CD8-positive, alpha-beta memory T cell (primary cell): ENCODE measurements at regions not wholly inside any gene's neighbourhood (a gene's known extent, or its start where the extent isn't known, plus 50 kb on each side); places are given as distances from the start of the nearest gene placed in this dataset.

Experiments used
- CTCF ChIA-PET: fragments of 350-600 bp; sonication (Branson Sonifier 250); formaldehyde crosslinking; loops from one replicate; lab custom pipeline; 2021; ENCODE audit warnings: antibody characterized with exemption; lab: Charles Lee
- POLR2A ChIA-PET: fragments of 350-600 bp; sonication (Branson Sonifier 250); formaldehyde crosslinking; loops from one replicate; lab custom pipeline; 2021; ENCODE audit warnings: antibody characterized with exemption; lab: Charles Lee
- DNase-seq, 5 donors: peaks; one replicate each; pipeline versions ENCODE4 v3.0.0 to v3.0.0-alpha.2; 2020 to 2022; ENCODE audit warnings: mixed read lengths in 1 of 5
- H3K27ac ChIP-seq: one replicate; pipeline ENCODE4 v1.7.0; 2013; ENCODE audit warnings: low read depth, mild to moderate bottlenecking, low read length, moderate library complexity
- H3K27me3 ChIP-seq: 2 replicates; pipeline ENCODE4 v1.7.0; 2013; ENCODE audit warnings: low read length, mild to moderate bottlenecking; ENCODE audit not compliant: insufficient read depth, poor library complexity, severe bottlenecking
- H3K36me3 ChIP-seq: 2 replicates; pipeline ENCODE4 v1.7.0; 2013; ENCODE audit warnings: mild to moderate bottlenecking, low read length, moderate library complexity; ENCODE audit not compliant: insufficient read depth
- H3K4me1 ChIP-seq: 2 replicates; pipeline ENCODE4 v1.7.0; 2013; ENCODE audit warnings: mild to moderate bottlenecking, low read length, moderate library complexity; ENCODE audit not compliant: insufficient read depth
- H3K4me3 ChIP-seq: 2 replicates; pipeline ENCODE4 v1.7.0; 2013; ENCODE audit warnings: mild to moderate bottlenecking, low read length
- H3K9me3 ChIP-seq: 2 replicates; pipeline ENCODE4 v1.7.0; 2013; ENCODE audit warnings: mild to moderate bottlenecking, low read length
- H3K27ac Mint-ChIP-seq, 8 donors: one replicate each; pipeline ENCODE4 v1.8.0; 2020 to 2021; ENCODE audit warnings: mixed read lengths in 8 of 8, mild to moderate bottlenecking in 6 of 8, inconsistent platforms in 3 of 8, moderate library complexity in 3 of 8
- H3K27me3 Mint-ChIP-seq, 2 donors: one replicate each; pipeline ENCODE4 v1.8.0; 2020 to 2021; ENCODE audit warnings: mixed read lengths in 2 of 2, mild to moderate bottlenecking in 1 of 2, moderate library complexity in 1 of 2
- H3K36me3 Mint-ChIP-seq, 3 donors: one replicate each; pipeline ENCODE4 v1.8.0; 2020 to 2021; ENCODE audit warnings: mixed read lengths in 3 of 3, inconsistent platforms in 1 of 3, mild to moderate bottlenecking in 1 of 3
- H3K4me1 Mint-ChIP-seq, 3 donors: one replicate each; pipeline ENCODE4 v1.8.0; 2020 to 2021; ENCODE audit warnings: mixed read lengths in 3 of 3, inconsistent platforms in 1 of 3, mild to moderate bottlenecking in 1 of 3
- H3K4me3 Mint-ChIP-seq, 7 donors: one replicate each; pipeline ENCODE4 v1.8.0; 2020 to 2021; ENCODE audit warnings: mixed read lengths in 7 of 7, mild to moderate bottlenecking in 6 of 7, moderate library complexity in 4 of 7, inconsistent platforms in 2 of 7
- H3K9me3 Mint-ChIP-seq, 5 donors: one replicate each; pipeline ENCODE4 v1.8.0; 2020 to 2022; ENCODE audit warnings: mixed read lengths in 5 of 5, mild to moderate bottlenecking in 3 of 5, moderate library complexity in 2 of 5, inconsistent platforms in 1 of 5

DNA sequence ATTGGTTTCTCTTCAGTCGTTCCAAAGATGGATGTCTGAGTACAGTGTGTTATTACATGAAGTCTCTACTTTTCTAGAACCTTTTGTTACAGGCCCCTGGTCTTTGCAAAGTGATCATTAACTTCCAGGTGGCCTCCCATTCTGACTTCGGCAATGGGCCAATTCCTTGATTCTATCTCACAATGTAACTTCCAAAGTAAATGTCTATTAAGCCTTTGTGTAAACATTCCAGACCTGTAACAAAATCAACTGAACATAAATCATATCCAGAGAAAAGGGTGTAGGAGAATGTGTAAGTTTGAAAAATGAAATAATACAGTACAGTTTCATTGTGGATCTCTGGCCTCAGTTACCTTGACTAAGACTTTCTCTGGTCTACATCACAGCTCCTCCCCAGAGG is 187.8 kb upstream of the JAG1 start:
- no peaks in the 10 kb centered on the region for H3K27me3 ChIP-seq
- no peak overlapping the region for H3K27ac ChIP-seq
- DNase-seq = no peak
- H3K4me3 ChIP-seq = no peak overlapping the region
- H3K4me1 ChIP-seq = no peaks in the 10 kb centered on the region
- H3K36me3 ChIP-seq = no peaks in the 10 kb centered on the region
- Mint-ChIP-seq H3K4me1 (no peaks in the 10 kb centered on the region), H3K4me3 (no peak overlapping the region), H3K27me3 (peaks cover 0 to 2% of the 10 kb centered on the region in 2 donors), H3K27ac (no peak overlapping the region), H3K36me3 (no peaks in the 10 kb centered on the region), H3K9me3 (peaks cover 0 to 7% (median 3%) of the 10 kb centered on the region in 5 donors)
- H3K9me3 ChIP-seq = no peaks in the 10 kb centered on the region
- ChIA-PET POLR2A (no interaction called here), CTCF (no interaction called here)

DNA sequence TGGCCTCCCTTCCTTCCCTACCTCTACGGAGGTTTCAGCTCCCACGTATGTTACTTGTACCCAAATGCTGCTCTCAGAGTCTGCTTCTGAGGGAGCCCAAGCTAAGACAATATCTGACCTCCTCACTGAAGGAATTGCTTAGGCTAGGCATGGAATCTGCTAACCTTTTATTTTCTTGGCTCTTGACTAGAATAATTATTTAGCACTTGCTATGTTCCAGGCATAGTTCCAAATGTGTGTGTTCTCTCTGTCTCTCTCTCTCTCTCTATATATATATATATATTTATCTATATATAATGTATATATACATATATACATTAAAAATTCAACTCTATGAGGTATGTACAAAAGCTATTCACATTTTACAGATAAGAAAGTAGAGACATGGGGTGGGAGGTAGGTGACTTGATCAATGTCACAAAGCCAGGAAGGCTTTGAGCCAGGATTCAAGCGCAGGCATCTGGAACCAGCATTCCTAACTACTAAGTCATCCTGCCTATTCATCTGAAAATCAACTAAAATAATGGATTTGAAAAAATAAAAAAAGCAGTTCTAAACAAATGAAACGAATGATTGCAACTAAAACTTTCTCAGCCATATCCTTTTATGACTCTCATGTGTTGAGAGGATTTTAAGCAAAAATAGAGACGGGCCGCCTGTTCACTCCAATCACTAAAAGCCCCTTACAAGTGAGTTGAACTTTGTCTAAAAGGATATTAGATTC is 189.7 kb upstream of the JAG1 start:
- H3K27ac ChIP-seq = no peak overlapping the region
- no peak overlapping the region for H3K4me3 ChIP-seq
- H3K36me3 ChIP-seq = no peaks in the 10 kb centered on the region
- H3K9me3 ChIP-seq = no peaks in the 10 kb centered on the region
- DNase-seq = no peak
- H3K4me1 ChIP-seq = no peaks in the 10 kb centered on the region
- Mint-ChIP-seq H3K4me3 (no peak overlapping the region), H3K9me3 (peaks cover 0 to 4% (median 0%) of the 10 kb centered on the region in 5 donors), H3K27me3 (peaks cover 0 to 2% of the 10 kb centered on the region in 2 donors), H3K27ac (no peak overlapping the region), H3K4me1 (no peaks in the 10 kb centered on the region), H3K36me3 (no peaks in the 10 kb centered on the region)
- CTCF ChIA-PET = no interaction called here
- POLR2A ChIA-PET = no interaction called here
- no peaks in the 10 kb centered on the region for H3K27me3 ChIP-seq

DNA sequence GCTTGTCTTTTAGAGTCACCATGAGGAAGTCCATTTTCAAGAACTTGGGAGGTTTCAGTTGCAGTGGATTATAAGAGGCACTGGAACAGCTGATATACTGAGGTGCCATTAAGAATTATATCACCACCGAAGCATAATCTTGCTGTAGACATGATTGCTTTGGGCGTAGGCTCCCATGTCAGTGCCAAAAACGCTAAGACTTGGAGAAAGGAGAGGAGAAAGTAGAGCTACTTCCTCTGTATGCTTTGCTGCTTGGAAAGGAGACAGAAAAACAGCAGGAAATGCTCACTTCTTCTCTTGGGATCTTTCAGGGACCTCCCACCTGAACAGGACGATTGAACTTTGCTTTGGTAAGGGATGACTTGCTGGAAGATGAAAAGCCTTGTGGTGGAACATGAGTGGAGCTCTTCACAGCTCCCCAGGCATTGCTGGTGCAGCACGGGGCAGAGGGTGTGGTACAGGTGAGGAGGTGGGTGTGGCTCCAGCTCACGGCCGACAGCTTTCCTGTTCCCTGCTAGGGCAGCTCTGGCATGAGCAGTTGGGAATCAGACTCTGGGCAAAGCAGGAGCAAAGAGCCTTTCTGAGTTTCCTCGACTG is 190.4 kb upstream of the JAG1 start:
- H3K36me3 ChIP-seq = no peaks in the 10 kb centered on the region
- H3K4me1 ChIP-seq = no peaks in the 10 kb centered on the region
- CTCF ChIA-PET = no interaction called here
- no peak for DNase-seq
- no peak overlapping the region for H3K4me3 ChIP-seq
- H3K27me3 Mint-ChIP-seq = peaks cover 0 to 2% of the 10 kb centered on the region in 2 donors
- H3K27ac Mint-ChIP-seq = no peak overlapping the region
- no peaks in the 10 kb centered on the region for H3K9me3 ChIP-seq
- no peaks in the 10 kb centered on the region for H3K36me3 Mint-ChIP-seq
- no peaks in the 10 kb centered on the region for H3K4me1 Mint-ChIP-seq
- no peak overlapping the region for H3K27ac ChIP-seq
- POLR2A ChIA-PET = no interaction called here
- peaks cover 0 to 3% (median 0%) of the 10 kb centered on the region in 5 donors for H3K9me3 Mint-ChIP-seq
- no peaks in the 10 kb centered on the region for H3K27me3 ChIP-seq
- no peak overlapping the region for H3K4me3 Mint-ChIP-seq

DNA sequence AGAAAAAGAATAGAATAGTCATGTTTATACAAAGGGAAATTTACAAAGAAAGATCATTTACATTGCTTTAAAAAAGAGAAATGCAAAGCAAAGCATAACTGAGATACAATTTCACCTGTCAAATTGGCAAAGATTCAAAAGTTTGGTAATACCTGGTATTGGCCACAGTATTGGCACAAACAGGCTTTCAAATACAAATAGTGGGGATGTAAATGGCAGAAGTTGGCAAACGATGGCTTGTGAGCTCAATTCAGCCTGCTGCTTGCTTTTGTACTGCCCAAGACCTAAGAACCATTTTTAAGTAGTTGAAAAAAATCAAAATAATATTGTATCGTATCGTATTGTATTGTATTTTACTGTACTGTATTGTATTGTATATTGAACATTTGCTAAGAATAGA is 194.5 kb upstream of the JAG1 start:
- Mint-ChIP-seq H3K4me1 (no peaks in the 10 kb centered on the region), H3K27ac (no peak overlapping the region), H3K27me3 (peaks cover 0 to 2% of the 10 kb centered on the region in 2 donors), H3K9me3 (peaks cover 0 to 2% (median 0%) of the 10 kb centered on the region in 5 donors), H3K4me3 (no peak overlapping the region), H3K36me3 (no peaks in the 10 kb centered on the region)
- H3K4me1 ChIP-seq = no peaks in the 10 kb centered on the region
- no peaks in the 10 kb centered on the region for H3K27me3 ChIP-seq
- POLR2A ChIA-PET = no interaction called here
- DNase-seq = no peak
- no peaks in the 10 kb centered on the region for H3K36me3 ChIP-seq
- no peaks in the 10 kb centered on the region for H3K9me3 ChIP-seq
- no peak overlapping the region for H3K4me3 ChIP-seq
- CTCF ChIA-PET = no interaction called here
- no peak overlapping the region for H3K27ac ChIP-seq

DNA sequence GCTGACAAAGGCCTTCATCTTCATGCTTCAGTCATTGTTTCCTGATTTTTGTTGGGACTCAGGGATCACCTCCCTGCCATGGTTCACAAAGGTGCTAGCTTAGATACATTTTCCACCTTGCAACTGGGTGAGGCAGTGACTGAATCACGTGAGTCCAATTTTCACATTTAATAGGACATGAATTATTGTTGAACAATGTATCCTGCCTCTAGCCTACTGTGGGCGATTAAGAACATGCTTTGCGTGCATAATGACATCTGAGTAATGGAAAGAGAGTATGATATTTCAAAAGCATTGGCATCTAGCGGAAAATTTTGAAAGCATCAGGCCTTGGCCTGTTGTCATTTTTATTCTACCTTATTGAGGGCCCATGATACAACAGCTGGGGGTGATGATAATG is 199.2 kb upstream of the JAG1 start:
- Mint-ChIP-seq H3K9me3 (peaks cover 0 to 7% (median 0%) of the 10 kb centered on the region in 5 donors), H3K4me3 (no peak overlapping the region), H3K27ac (peak overlapping the region in 1 of 8 donors; percentile 25), H3K4me1 (no peaks in the 10 kb centered on the region), H3K36me3 (no peaks in the 10 kb centered on the region), H3K27me3 (peaks cover 0 to 2% of the 10 kb centered on the region in 2 donors)
- H3K4me3 ChIP-seq = no peak overlapping the region
- POLR2A ChIA-PET = no interaction called here
- DNase-seq = no peak
- H3K9me3 ChIP-seq = no peaks in the 10 kb centered on the region
- no peaks in the 10 kb centered on the region for H3K27me3 ChIP-seq
- CTCF ChIA-PET = no interaction called here
- no peaks in the 10 kb centered on the region for H3K36me3 ChIP-seq
- H3K4me1 ChIP-seq = no peaks in the 10 kb centered on the region
- no peak overlapping the region for H3K27ac ChIP-seq

DNA sequence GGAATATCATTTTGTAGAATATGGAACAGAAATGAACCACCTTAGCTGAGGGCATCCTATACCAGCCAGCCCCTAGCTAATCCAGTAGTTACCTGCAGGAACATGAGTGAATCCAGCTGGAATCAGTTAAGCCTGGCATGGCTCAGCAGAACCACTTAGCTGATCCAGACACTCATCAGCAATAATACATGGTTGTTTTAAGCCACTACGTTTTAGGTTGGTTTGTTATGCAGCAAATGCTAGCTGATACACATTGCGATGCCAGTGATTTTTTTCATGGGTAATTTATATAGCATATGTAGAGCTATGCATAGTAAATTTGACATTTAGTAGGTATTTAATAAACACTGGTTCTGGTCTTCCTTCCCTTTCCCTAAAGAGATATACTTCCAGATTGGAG is 201.9 kb upstream of the JAG1 start:
- no peaks in the 10 kb centered on the region for H3K36me3 ChIP-seq
- no peaks in the 10 kb centered on the region for H3K9me3 ChIP-seq
- Mint-ChIP-seq H3K9me3 (peaks cover 0 to 11% (median 3%) of the 10 kb centered on the region in 5 donors), H3K27me3 (peaks cover 0 to 1% of the 10 kb centered on the region in 2 donors), H3K36me3 (no peaks in the 10 kb centered on the region), H3K4me3 (no peak overlapping the region), H3K4me1 (no peaks in the 10 kb centered on the region), H3K27ac (no peak overlapping the region)
- H3K4me3 ChIP-seq = no peak overlapping the region
- H3K27me3 ChIP-seq = no peaks in the 10 kb centered on the region
- CTCF ChIA-PET = no interaction called here
- no peak for DNase-seq
- POLR2A ChIA-PET = no interaction called here
- H3K27ac ChIP-seq = no peak overlapping the region
- no peaks in the 10 kb centered on the region for H3K4me1 ChIP-seq

DNA sequence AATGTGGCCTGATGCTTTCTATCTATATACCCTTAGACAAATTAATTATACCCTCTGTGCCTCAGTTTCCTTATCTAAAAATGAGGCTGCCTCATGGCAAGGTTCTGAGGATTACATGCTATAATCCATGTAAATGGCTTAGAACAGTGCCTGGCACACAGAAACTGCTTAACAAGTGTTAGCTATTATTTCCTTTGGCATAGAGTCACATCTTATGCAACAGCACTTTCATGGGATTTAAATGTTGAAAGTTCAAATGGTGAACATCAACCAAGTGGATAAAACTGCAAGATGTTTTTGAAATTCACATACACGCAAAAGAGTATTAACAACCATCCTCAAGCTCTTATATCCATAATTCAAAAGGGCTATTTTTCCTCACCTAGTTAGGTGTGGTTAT is 202.8 kb upstream of the JAG1 start:
- peaks cover 0 to 11% (median 3%) of the 10 kb centered on the region in 5 donors for H3K9me3 Mint-ChIP-seq
- POLR2A ChIA-PET = no interaction called here

DNA sequence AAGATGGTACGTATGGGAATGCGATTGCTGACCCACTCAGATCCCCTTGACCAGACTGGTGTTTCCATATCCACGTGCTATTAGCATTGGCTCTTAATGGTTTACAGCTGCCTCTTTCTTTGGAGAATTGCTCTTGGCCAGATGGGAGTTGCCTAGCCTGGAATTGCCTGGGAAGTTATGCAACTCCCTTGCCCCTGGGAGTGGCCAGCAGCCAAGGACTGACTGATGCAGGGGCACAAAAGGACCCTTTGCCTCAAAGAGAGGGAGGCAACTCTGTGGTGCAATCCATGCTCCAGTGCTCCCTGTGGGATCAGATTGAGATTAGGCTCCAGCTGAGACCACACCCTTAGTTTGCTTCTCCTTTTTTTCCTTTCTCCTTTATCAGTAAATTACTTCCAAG is 203.5 kb upstream of the JAG1 start:
- Mint-ChIP-seq H3K27me3 (no peaks in the 10 kb centered on the region), H3K4me1 (no peaks in the 10 kb centered on the region), H3K9me3 (peaks cover 0 to 11% (median 3%) of the 10 kb centered on the region in 5 donors), H3K27ac (no peak overlapping the region), H3K36me3 (no peaks in the 10 kb centered on the region), H3K4me3 (no peak overlapping the region)
- no peaks in the 10 kb centered on the region for H3K36me3 ChIP-seq
- no peak overlapping the region for H3K4me3 ChIP-seq
- no peaks in the 10 kb centered on the region for H3K9me3 ChIP-seq
- H3K4me1 ChIP-seq = no peaks in the 10 kb centered on the region
- no peaks in the 10 kb centered on the region for H3K27me3 ChIP-seq
- ChIA-PET CTCF (no interaction called here), POLR2A (no interaction called here)
- no peak overlapping the region for H3K27ac ChIP-seq
- DNase-seq = no peak

More for the DNA sequence above, 202.8 kb upstream of the JAG1 start:
- no peaks in the 10 kb centered on the region for H3K36me3 ChIP-seq
- no peak overlapping the region for H3K4me3 ChIP-seq
- no peak for DNase-seq
- no peaks in the 10 kb centered on the region for H3K4me1 ChIP-seq
- Mint-ChIP-seq H3K36me3 (no peaks in the 10 kb centered on the region), H3K4me1 (no peaks in the 10 kb centered on the region), H3K27me3 (no peaks in the 10 kb centered on the region), H3K27ac (no peak overlapping the region), H3K4me3 (no peak overlapping the region)
- H3K27ac ChIP-seq = no peak overlapping the region
- H3K27me3 ChIP-seq = no peaks in the 10 kb centered on the region
- CTCF ChIA-PET = no interaction called here
- H3K9me3 ChIP-seq = no peaks in the 10 kb centered on the region
